HG02798 (cell line): ENCODE measurements at regions not wholly inside any gene's neighbourhood (a gene's known extent, or its start where the extent isn't known, plus 50 kb on each side); places are given as distances from the start of the nearest gene placed in this dataset.
"Not testable (repeated sequence)": the region's sequence is repeated elsewhere in the genome, so short reads cannot be mapped to it uniquely, and the experiment has no call there.

Source experiments
- ATAC-seq: cut with Tn5 transposase; IDR thresholded peaks from one replicate; pipeline ENCODE4 v1.9.1; 2021; ENCODE audit warnings: mild to moderate bottlenecking; ENCODE audit not compliant: unreplicated experiment, poor library complexity

DNA sequence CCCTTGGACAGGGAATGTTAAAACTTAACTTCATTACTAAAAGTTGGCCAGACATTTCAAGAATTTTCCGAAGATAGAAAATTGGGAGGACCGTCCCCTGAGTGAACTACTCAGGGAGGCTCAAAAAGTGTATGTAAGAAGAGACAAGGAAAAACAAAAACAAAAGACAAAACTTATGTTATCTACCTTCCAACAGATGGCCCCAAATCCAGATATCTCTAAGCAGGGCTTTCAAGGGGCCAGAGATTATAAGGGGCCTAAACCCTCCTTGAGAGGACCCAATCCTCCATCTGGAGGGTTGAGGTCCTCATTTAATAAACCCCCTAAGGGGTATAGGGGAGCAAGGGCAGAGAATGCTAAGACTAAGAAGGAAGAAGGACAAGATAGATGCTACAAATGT lies 203.6 kb downstream of the SH2D4B start:
- no peak for ATAC-seq

DNA sequence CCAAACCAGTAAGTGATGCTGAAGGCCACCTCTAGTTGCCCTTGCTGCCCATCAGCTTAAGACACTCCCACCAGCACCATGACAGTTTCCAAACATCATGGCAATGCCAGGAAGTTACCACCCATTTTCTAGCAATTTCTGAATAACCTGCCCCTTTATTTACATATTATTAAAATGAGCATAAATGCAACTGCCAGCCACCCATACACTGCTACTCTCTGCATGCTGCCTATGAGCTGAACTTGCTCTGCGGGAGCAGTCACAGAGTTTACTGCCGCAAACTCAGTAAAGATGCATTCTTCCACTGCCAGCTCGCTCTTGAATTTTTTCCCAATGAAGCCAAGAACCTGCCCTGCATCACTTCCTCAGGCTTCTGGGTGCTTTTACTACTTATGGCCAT lies 212.6 kb downstream of the SH2D4B start:
- ATAC-seq = no peak

DNA sequence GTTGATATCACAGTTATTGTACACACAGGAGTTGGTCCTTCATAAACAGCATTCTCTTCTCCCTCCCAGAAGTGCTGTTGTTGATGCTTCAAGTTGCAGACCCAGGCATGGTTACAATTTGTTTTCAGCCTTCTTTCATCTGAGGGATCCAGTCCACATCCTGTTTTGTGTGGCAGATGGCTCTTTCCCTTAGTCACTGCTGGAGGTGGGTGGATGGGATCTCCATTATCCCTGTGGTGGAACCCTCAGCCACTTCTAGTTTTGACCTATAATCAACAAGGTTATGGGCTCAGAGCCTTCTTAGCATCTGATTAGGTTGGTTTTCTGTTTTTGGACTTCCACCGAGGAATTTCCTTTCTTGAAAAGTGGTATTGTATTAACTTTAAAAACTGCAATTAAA lies 214.2 kb downstream of the SH2D4B start:
- ATAC-seq = no peak

DNA sequence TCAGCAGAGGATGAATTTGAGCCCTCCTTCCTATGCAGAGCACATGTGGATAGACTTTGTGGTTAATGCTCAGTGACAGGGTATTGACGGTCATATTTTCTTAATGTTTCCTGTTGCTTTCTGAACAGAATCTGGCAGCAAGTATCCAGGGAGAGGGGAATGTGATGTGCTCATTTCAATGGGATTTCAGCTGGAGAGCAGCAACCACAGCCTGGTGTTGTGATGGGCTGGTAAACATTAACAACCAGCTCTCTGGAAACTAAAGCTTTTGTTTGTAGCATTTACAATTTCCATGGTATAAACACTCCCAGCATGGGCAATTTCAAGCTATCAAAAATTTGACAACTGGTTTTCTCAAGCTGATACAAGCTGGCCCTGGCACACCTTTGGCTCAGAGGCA lies 215.9 kb downstream of the SH2D4B start:
- no peak for ATAC-seq

DNA sequence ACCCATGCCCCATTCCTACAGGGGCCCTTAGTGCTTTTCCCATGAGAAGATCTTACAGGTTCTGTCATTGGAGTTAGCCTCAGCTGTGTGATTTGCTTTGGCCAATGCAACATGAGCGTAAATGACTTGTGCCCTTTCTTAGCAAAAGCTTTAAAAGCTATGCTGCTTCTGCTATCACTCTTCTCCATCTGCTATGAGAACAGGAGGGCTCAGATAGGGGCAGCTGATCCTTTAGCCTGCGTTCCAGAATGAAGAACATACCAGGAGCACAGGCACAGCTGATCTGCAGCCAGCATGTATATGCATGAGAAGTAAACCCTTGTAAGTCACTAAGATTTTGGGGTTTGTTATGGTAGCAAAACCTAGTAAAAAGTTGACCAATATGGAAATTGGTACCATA lies 218.2 kb downstream of the SH2D4B start:
- no peak for ATAC-seq

DNA sequence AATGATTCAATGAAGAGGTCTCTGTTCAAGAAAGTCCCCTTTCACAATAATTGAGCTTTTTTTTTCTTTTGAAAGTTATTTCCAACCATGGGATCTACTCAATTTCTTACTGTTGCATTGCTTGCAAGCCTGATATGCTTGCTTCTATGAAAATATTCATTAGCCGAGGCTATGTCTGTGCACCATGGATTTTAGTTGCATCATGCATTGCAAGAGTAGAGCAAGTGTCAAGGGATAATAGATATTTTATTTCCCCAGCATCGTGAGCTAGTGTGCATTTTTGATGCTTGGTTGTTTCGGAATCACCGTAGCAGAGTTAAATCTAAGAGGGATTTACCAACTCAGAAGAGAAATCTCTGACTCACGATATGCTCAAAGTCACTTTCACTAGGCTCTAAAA lies 222.0 kb downstream of the SH2D4B start:
- ATAC-seq = no peak

DNA sequence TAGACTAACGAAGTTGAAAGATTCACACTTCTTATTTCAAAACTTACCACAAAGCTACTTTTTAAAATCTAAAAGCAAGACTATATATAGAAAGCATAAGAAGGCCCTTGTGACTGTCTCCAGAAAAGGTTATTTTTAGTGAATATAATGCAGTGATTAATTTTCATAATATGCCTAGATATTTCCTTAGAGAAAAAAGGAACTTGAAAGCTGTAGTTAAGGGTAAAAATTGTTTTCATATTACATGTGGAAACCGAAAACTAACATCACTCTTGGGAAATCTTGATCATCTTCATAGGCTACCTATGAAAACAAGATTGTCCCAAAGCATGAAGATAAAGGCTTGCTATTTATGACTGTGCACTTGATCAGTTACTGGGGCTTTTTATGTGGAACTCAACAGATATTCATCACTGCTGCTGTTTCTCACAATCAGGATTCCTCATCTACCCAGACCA lies 223.2 kb downstream of the SH2D4B start:
- ATAC-seq = no peak

DNA sequence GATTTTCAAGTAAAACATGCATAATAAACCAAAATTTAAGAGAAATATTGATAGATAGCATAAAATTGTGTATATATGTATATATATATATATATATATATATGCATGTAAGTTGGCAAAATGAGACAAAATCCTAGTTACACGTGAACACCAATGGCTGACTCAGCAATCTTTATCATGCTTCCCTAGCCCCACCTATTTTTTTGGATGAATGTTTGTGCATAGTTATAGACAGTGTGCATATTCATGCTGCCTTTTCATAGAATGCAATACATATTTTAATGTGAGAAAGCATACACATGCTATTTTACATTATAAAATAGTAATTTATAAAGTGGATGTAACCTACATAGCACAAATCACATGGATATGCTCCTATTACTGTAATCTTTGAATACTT lies 230.3 kb downstream of the SH2D4B start:
- ATAC-seq = no peak

DNA sequence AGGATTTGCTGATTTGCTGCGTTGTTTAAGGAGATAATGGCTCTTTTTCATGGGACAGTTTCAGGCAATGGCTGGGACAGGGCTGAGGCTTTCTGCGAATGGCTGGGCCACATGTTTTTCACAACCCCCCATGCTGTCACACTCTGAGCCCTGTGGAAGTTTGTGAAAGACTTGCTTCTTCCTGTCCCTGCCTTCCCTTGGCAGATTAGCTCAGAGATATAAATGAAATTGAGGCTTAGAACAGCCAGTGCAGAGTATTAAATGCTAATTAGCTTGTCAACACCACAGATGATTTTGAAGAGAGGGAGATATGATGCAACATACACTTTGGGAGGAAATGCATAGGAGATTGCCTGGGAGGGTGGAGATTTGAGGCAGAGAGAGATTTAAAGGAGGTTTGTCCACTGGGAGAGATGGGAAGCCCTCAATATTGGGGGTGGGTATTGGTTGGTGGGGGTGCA lies 232.0 kb downstream of the SH2D4B start:
- no peak for ATAC-seq

DNA sequence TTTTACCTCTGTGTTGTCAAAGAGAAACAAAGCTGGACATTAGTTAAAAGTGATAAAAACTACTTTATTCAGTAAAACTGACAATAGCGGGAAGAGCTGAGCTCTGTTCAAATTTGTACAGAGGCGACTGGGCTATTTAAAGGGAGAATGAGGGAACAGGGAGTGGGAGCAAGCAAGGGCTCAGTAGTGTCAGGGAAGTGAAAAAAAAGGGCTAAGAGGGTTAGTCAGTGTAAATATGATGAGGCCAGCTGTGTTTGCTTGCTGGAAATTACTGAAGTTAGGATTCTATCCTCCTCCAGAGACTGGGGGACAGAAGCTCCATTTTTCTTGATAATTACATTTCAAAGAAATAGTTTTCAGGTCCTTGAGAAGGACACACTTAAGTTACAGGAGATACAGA lies 232.5 kb downstream of the SH2D4B start:
- ATAC-seq = no peak

DNA sequence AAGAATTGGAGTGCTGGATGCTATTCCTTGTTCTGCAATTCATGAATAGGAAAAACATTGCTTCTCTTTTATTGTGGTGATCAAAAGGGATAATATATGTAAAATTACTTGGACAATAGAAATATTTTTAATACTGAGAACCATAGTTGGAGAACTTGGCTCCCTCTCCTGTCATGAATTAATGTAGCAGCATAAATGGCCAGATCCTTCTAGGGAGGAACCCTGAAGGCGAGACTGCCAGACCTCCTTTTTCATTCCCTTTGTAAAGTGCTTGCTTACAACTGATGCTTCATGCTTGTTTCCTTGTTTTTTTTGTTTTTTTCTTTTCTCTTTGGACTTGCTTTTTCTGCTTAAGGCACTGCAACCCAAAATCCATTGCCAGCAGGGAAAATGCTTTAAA lies 233.6 kb downstream of the SH2D4B start:
- no peak for ATAC-seq

DNA sequence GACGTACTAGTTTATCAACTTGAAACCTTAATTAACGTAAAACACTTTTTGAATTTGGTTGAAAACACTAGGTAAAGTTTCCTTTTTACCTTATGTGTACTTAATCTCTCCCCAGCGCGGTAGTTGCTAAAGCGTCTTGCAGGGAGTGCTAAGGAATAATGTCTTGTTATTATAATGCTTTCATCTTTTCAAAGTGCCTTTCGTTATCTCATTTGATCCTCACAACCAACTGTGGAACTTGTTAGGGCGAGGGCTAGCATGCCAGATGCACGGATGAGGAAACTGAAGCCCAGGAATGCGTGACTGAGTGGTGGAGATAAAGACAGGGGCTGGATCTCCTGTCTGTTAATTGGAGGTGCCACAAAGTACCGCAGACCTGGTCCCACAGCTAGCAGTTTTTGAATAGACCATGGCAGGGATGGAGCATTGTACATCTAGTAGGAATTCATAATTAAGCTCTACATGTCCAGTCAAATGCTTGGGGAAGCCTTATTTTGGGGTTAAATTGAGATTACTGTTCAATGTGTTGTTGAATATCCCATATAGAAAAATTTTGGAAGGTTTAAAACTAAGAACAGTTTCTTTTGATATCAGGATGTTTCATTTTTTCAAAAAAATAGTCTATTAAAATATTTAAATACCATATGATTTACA lies 234.3 kb downstream of the SH2D4B start:
- no peak for ATAC-seq

DNA sequence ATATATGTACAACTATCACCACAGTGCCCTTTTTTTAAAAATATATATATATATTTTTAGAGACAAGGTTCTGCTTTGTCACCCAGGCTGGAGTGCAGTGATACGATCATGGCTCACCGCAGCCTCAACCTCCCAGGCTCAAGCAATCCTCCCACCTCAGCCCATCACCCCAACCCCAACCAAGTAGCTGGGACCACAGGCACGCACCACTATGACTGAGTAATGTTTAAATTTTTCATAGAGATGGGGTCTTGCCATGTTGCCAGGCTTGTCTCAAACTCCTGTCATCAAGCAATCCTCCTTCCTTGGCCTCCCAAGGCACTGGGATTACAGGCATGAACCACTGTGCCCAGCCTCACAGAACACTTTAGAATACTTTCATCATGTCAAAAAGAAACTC lies 234.9 kb downstream of the SH2D4B start:
- ATAC-seq = no peak

DNA sequence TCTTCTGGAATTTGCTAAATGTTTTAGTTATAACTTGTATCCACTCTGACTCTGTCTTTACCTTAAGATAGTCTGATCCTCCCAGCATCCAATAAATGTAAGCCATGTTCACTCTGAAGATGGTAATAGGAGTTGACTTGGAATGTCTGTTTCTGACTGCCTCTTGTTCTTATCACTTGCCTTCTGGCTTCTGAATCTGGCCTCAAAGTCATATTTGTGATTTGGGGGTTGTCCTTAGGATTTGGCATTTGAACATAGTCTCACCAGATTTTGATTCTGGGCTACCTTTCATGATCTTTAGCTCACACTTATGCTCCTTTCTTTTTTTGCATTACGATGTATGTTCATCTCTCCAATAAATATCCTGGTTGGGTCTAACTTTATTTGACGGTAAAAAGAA lies 247.0 kb downstream of the SH2D4B start:
- ATAC-seq = no peak

DNA sequence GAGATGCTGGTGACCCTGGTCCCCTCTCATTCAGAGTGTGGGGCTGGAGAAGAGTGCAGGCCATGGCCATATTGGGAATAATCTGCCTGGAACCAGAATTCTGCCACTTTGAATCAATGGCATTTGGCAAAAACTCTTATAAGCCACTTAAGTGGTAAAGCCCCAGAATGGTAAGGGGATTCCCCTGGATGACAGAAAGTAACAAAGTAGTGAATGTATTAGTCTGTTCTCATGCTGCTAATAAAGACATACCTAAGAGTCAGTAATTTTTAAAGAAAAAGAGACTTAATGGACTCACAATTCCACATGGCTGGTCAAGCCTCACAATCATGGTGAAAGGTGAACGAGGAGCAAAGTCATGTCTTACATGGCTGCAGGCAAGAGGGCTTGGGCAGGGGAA lies 248.6 kb downstream of the SH2D4B start:
- no peak for ATAC-seq

DNA sequence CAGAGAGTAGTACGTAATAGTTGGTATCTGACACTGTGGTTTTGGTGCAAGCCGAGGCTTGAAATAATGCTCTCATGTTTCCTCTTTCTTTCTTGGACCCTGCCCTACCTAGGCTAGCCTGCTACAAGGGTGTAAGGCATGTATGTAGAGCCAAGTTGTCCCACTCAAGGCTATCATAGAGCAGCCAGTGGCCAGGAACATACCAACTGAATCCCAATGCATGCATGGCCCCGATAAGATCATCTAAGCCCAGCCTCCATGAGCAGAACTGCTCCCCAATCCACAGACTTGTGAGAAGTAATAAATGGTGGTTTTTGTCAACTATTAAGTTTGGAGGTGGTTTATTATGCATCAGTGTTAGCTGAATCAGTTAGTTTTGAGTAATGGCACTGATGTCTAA lies 250.2 kb downstream of the SH2D4B start:
- no peak for ATAC-seq

DNA sequence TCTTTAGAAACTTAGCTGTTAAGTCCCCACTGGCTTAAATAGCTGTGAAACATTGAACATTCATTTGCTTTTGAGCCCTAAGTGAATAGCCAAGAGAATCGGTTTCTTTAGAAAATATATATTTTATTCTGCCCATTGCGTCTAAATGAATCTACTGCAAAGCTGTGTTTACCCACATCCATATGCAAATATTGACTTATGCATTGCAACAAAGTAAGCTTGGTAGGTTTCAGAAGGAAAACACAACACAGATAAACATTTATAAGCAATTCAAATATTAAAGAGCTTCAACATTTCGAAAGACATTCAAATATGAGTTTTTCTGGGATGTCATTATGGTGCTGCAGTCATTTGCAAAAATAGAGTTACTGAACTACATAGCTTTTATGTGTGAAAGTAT lies 257.3 kb downstream of the SH2D4B start:
- ATAC-seq = no peak

DNA sequence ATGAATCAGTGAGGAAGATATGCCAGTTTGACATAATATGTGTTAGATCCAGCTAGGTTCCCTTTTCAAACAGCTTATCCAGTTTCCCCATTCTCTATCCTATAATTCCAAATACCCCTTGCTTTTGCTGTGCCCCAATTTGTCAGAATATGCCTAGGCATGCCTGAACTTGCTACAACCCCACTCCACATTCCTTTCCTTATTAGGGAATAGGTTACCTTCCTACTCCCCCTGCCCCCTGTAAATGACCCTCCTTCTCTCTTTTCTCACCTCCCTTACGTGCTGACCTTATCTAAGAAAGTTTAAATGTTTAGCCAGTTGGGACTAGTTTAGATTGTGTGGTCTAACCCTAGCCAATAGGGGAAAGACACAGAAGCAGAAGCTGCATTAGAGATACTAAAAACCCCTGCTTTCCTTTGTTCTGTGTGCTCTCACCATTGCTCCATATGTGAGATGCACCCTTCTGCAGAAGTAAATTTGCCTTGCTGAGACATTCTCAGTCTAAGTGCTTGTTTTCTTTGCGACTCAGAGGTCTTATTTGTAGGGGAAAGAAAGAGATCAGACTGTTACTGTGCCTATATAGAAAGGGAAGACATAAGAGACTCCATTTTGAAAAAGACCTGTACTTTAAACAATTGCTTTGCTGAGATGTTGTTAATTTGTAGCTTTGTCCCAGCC lies 267.8 kb downstream of the SH2D4B start:
- no peak for ATAC-seq

DNA sequence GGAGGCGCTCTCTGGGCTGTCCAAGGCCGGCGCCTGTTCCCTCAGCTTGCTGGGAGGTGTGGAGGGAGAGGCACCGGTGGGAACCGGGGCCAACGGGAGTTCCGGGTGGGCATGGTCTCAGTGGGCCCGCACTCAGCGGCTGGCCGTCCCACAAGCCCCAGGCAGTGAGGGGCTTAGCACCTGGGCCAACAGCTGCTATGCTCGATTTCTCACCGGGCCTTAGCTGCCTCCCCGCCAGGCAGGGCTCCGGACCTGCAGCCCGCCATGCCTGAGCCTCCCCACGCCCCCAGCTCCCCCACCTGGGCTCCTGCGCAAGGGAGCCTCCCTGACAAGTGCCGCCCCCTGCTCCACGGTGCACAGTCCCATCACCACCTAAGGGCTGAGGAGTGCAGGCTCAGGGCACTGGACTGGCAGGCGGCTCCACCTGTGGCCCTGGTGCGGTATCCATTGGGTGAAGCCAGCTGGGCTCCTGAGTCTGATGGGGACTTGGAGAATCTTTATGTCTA lies 276.5 kb downstream of the SH2D4B start:
- no peak for ATAC-seq

DNA sequence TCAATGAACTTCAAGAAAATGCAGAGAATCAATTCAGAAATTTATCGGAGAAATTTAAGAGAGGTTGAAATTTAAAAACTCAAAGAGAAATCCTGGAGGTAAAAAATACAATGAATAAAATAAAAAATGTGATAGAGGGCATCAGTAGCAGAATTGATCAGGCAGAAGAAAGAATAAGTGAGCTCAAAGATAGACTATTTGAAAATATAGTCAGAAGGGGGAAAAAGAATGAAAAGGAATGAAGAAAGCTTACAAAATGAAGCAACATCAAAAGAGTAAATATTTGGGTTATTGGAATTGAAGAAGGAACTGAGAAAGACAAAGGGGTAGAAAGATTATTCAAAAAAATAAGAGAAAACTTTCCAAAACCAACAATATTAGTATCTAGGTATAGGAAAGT lies 291.4 kb downstream of the SH2D4B start:
- no peak for ATAC-seq

DNA sequence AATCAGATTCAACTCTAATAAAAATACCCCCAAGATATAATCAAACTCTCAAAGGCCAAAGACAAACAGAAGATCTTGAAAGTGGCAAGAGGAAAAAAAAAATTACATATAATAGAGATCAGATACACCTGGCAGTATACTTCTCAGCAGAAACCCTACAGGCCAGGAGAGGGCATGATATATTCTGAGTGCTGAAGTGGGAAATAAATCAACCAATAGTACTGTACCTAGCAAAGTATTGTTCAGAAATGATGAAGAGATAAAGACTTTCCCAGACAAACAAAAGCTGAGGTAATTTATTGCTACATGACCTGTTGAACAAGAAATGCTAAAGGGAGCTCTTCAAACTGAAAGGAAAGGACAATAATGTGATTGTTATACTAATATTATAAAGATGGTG lies 291.9 kb downstream of the SH2D4B start:
- no peak for ATAC-seq

DNA sequence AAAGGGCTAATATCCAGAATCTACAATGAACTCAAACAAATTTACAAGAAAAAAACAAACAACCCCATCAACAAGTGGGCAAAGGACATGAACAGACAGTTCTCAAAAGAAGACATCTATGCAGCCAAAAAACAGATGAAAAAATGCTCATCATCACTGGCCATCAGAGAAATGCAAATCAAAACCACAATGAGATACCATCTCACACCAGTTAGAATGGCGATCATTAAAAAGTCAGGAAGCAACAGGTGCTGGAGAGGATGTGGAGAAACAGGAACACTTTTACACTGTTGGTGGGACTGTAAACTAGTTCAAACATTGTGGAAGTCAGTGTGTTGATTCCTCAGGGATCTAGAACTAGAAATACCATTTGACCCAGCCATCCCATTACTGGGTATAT lies 295.0 kb downstream of the SH2D4B start:
- ATAC-seq = not testable (repeated sequence)
